ENCODE measurements at regions not wholly inside any gene's neighbourhood (a gene's known extent, or its start where the extent isn't known, plus 50 kb on each side); places are given as distances from the start of the nearest gene placed in this dataset.

DNA sequence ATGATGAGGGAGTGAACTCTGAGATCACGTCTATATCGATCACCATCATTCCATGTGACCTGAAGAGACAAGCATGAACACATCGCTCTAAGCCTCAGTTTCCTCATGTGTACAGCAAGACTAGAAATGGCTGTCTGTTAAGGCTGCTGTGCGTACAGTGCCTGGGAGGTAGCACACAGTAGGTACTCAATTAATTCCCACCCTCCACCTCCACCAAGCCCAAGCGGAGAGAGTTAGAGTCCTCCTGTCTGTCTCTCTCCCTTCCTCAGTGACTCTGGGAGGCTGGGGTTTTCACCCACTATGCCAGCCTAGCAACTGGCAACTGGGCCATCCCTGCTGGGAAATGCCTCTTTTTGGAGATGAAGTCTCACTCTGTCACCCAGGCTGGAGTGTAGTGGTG, 318.3 kb upstream of the CCL2 start:
- Histone ChIP-seq H3K36me3 (no peaks in the 10 kb centered on the region), H3K4me1 (peaks cover 0 to 11% (median 0%) of the 10 kb centered on the region in 12 donors), H3K27ac (no peak overlapping the region), H3K4me3 (no peak overlapping the region), H3K9me3 (no peaks in the 10 kb centered on the region), H3K27me3 (peaks cover 0 to 13% (median 0%) of the 10 kb centered on the region in 9 donors)
- no peak for TF ChIP-seq POLR2A (IDR thresholded peaks at IDR 0.05)
- TF ChIP-seq, protein P1, sequence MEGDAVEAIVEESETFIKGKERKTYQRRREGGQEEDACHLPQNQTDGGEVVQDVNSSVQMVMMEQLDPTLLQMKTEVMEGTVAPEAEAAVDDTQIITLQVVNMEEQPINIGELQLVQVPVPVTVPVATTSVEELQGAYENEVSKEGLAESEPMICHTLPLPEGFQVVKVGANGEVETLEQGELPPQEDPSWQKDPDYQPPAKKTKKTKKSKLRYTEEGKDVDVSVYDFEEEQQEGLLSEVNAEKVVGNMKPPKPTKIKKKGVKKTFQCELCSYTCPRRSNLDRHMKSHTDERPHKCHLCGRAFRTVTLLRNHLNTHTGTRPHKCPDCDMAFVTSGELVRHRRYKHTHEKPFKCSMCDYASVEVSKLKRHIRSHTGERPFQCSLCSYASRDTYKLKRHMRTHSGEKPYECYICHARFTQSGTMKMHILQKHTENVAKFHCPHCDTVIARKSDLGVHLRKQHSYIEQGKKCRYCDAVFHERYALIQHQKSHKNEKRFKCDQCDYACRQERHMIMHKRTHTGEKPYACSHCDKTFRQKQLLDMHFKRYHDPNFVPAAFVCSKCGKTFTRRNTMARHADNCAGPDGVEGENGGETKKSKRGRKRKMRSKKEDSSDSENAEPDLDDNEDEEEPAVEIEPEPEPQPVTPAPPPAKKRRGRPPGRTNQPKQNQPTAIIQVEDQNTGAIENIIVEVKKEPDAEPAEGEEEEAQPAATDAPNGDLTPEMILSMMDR (IDR thresholded peaks at IDR 0.05): no peak
- WGBS, 4 donors: 86 to 100% (median 92%) methylated on average over 5 of the region's 5 CpGs
- DNase-seq (no peak), ATAC-seq (no peak)
- intact Hi-C loops (cut with DNase I): loop anchor here in 1 of 10 donors (10.0 kb wide), 1 partner anchor 208 kb away; no protein-coding TSS in a partner anchor

DNA sequence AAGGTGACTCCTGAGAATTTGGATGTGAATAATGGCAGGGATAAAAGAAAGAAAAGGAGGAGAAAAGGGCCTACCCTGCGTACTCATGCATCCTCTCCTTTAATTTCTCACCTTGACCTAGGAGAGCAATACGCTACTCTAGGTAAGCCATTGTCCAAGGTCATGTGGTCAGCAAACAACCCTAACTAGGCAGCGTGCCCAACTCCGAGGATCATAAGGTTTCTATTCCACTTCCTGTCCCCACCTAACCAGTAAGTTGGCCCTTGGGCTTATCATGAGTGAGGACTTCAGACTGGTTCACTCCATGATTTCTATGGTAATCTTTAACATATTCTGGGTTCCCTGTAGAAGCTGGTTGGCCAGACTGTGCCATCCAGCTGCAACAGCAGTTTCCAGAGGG, 315.1 kb upstream of the CCL2 start:
- intact Hi-C loops (cut with DNase I): loop anchor here in 2 of 10 donors (5.0 to 10.0 kb wide), 2 partner anchors 42 to 205 kb away; no protein-coding TSS in a partner anchor
- ATAC-seq: no peak
- Histone ChIP-seq H3K4me3 (no peak overlapping the region), H3K27ac (no peak overlapping the region), H3K36me3 (no peaks in the 10 kb centered on the region), H3K4me1 (peaks cover 0 to 20% (median 0%) of the 10 kb centered on the region in 12 donors), H3K9me3 (no peaks in the 10 kb centered on the region), H3K27me3 (peaks cover 0 to 11% (median 0%) of the 10 kb centered on the region in 9 donors)
- TF ChIP-seq, protein P1 (IDR thresholded peaks at IDR 0.05): no peak
- no peak for TF ChIP-seq POLR2A (IDR thresholded peaks at IDR 0.05)
- DNase-seq: no peak
- WGBS, 4 donors: 80 to 89% (median 84%) methylated on average over 4 of the region's 4 CpGs

DNA sequence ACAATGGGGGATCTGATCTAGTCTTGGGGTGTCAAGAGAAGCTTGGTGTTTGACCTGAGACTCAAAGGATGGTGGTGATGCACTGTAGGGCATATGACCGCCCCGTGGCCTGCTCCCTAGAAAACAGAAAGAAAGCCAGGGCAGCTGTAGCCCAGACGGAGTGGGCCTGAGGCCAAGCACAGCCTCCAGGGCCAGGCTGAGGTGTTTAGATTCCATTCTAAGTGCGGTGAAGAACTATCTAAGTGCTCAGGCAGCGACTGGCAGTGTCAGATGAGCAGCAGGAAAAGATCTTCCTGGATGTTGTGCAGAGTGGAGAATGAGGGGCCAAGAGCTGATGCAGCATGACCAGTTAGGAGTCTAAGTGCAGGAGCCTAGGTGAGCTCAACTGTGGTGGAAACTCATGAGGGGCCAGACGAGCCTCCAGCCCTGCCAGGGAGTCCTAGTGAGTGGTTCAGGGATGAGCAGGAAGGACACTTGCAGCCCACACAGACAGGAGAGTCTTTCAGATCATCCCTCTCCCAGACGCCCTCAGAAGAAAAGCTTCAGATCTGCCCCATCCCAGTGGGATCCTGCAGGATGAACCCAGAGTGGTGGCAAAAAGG, 314.2 kb upstream of the CCL2 start:
- ATAC-seq: peak in 3 of 4 donors; percentile 71 to 85 (median 78)
- 34 to 45% (median 43%) methylated on average over 7 of the region's 7 CpGs for WGBS, 4 donors
- no peak for TF ChIP-seq POLR2A (IDR thresholded peaks at IDR 0.05)
- TF ChIP-seq, protein P1 (IDR thresholded peaks at IDR 0.05): no peak
- H3K36me3 ChIP-seq: no peaks in the 10 kb centered on the region
- H3K9me3 ChIP-seq: no peaks in the 10 kb centered on the region
- peaks cover 0 to 11% (median 0%) of the 10 kb centered on the region in 9 donors for H3K27me3 ChIP-seq
- peaks cover 0 to 20% (median 0%) of the 10 kb centered on the region in 12 donors for H3K4me1 ChIP-seq
- intact Hi-C loops (cut with DNase I): loop anchor here in 1 of 10 donors (5.0 kb wide), 1 partner anchor 41 kb away; no protein-coding TSS in a partner anchor
- no peak overlapping the region for H3K4me3 ChIP-seq
- H3K27ac ChIP-seq: no peak overlapping the region
- peak in 1 of 5 donors; percentile 42 for DNase-seq

DNA sequence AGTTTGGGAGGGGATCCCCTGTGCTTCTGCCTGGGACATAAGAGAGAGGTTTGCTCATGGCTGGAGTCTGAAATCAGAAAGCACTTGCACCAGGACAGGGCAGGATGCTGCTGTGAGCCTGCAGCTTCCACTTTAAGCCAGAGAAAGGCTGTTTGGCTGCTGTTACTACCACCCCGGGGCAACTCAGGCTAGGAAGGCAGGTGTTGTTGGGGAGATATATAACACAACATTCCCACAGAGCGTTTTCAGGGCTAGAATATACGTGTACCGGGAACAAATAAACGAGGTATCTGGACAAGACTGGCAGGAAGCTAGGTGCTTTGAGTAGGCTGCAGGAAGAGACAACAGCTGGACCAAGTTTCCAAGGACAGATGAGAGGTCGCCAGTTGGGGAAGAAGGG, 313.3 kb upstream of the CCL2 start:
- Histone ChIP-seq H3K27ac (no peak overlapping the region), H3K9me3 (no peaks in the 10 kb centered on the region), H3K4me1 (peaks cover 0 to 20% (median 0%) of the 10 kb centered on the region in 12 donors), H3K36me3 (no peaks in the 10 kb centered on the region), H3K4me3 (no peak overlapping the region), H3K27me3 (peaks cover 0 to 3% (median 0%) of the 10 kb centered on the region in 9 donors)
- no peak for DNase-seq
- 72 to 85% (median 78%) methylated on average over 6 of the region's 6 CpGs for WGBS, 4 donors
- TF ChIP-seq, protein P1 (IDR thresholded peaks at IDR 0.05): no peak
- TF ChIP-seq POLR2A (IDR thresholded peaks at IDR 0.05): no peak
- no peak for ATAC-seq
- intact Hi-C loops (cut with DNase I): loop anchor here in 1 of 10 donors (5.0 kb wide), 1 partner anchor 41 kb away; no protein-coding TSS in a partner anchor

All from heart left ventricle (tissue), 16 donors.